Mononuclear cell (primary cell): ENCODE measurements at regions not wholly inside any gene's neighbourhood (a gene's known extent, or its start where the extent isn't known, plus 50 kb on each side); places are given as distances from the start of the nearest gene placed in this dataset.
"Not testable (repeated sequence)": the region's sequence is repeated elsewhere in the genome, so short reads cannot be mapped to it uniquely, and the experiment has no call there.

Experiments used
- H3K27me3 ChIP-seq: 2 replicates; pipeline ENCODE4 v1.6.0; 2011; ENCODE audit warnings: low read length, control low read depth; ENCODE audit not compliant: insufficient read depth
- H3K4me1 ChIP-seq: 2 replicates; pipeline ENCODE4 v1.5.1; 2011; ENCODE audit warnings: mild to moderate bottlenecking, low read length, control low read depth; ENCODE audit not compliant: insufficient read depth
- H3K4me3 ChIP-seq: 2 replicates; pipeline ENCODE4 v1.5.1; 2011; ENCODE audit warnings: mild to moderate bottlenecking, low read length, moderate library complexity
- H3K9me3 ChIP-seq: 2 replicates; pipeline ENCODE4 v1.5.1; 2011; ENCODE audit warnings: low read depth, mild to moderate bottlenecking, control low read depth, low read length

- Histone ChIP-seq H3K27me3 (no peaks in the 10 kb centered on the region), H3K4me3 (no peak overlapping the region)
These were observed 303.5 kb upstream of the CELF4 start for GRCh38 chr18:37869051-37869450.

GRCh38 chr18:37864122-37864521 is 298.5 kb upstream of the CELF4 start:
- no peaks in the 10 kb centered on the region for H3K27me3 ChIP-seq
- no peaks in the 10 kb centered on the region for H3K4me1 ChIP-seq
- peaks cover 4% of the 10 kb centered on the region for H3K9me3 ChIP-seq
- H3K4me3 ChIP-seq = no peak overlapping the region

More at GRCh38 chr18:37869051-37869450, 303.5 kb upstream of the CELF4 start:
- Histone ChIP-seq H3K9me3 (no peaks in the 10 kb centered on the region), H3K4me1 (no peaks in the 10 kb centered on the region)

DNA sequence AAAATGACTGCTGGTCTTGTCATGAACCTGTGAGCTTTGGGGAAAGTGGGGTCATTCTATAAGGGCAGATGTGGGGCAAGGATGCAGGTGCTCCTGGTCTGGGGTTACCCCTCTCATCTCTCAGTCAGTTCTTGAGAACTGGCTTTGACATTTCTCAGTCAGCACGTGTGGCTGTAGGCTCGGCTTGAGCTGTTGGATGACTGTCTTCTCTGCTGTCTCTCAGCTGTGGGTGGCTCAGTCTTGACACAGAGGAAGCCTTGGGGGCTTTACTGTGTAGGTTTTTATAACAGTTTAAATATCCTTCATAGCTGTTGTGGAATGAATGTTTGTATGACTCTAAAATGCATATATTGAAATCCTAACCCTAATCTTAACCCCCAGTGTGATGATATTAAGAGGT is 296.4 kb upstream of the CELF4 start:
- H3K4me3 ChIP-seq = no peak overlapping the region
- H3K9me3 ChIP-seq = peaks cover 4% of the 10 kb centered on the region
- no peaks in the 10 kb centered on the region for H3K4me1 ChIP-seq
- no peaks in the 10 kb centered on the region for H3K27me3 ChIP-seq

DNA sequence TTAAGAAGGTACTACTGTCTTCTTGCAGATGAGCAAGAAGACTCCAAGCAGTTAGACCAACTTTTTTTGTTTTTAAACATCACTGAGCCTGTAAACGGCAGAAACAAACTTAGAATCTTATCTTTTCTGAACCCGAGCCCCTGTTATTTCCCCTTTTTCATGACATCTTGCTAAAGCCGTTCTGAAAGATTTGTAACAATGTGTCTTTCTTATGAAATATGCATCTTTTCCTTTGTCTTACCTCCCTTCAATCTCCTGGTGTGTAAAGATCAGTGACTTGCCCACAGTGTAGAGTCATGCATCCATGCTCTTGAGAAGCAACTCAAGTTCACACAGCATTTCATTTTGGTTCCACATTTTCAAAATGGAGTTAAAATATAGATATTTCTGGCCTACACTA is 288.8 kb upstream of the CELF4 start:
- Histone ChIP-seq H3K27me3 (no peaks in the 10 kb centered on the region), H3K9me3 (no peaks in the 10 kb centered on the region), H3K4me1 (no peaks in the 10 kb centered on the region), H3K4me3 (no peak overlapping the region)

GRCh38 chr18:37853706-37854105 is 288.1 kb upstream of the CELF4 start:
- Histone ChIP-seq H3K27me3 (no peaks in the 10 kb centered on the region), H3K4me1 (no peaks in the 10 kb centered on the region), H3K9me3 (no peaks in the 10 kb centered on the region), H3K4me3 (no peak overlapping the region)

DNA sequence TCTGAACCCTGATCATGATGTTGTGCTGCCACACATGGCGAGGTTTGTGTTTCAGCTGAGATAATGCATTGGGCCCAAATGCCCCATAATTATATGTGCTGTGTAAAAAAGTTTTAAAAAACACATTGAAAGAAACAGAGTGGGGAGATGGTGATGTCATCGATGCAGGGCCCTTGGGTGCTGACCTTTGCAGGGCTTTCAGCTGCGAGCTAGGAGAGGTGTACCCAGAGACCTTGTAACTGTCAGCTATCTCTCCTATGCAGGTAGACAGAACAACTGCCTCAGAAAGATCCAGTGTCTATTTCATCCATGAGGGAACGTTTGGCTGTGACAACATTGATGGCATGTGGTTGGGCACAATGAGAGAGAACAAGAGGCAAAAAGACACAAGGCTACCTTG is 286.9 kb upstream of the CELF4 start:
- Histone ChIP-seq H3K27me3 (no peaks in the 10 kb centered on the region), H3K4me1 (no peaks in the 10 kb centered on the region), H3K9me3 (no peaks in the 10 kb centered on the region), H3K4me3 (no peak overlapping the region)

DNA sequence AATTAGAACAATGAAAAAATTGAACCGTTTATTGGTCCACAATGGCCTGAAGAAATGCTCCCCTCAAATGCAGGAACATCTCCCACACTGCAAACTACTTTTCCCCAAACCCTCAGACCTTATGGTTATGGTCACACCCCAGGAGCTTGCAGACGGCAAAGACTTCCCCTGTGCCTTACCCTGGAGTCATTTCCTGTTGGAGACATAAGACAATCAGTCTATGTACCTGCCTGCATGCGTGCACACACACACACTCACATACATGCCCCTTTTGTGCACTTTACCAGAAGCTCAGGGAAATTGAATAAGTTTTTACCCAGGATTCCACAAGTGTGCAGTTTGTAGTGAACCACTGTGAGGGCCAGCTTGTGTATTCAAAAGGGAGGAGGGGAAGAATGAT is 281.9 kb upstream of the CELF4 start:
- no peaks in the 10 kb centered on the region for H3K4me1 ChIP-seq
- no peaks in the 10 kb centered on the region for H3K9me3 ChIP-seq
- no peak overlapping the region for H3K4me3 ChIP-seq
- no peaks in the 10 kb centered on the region for H3K27me3 ChIP-seq

GRCh38 chr18:37846996-37847395 is 281.4 kb upstream of the CELF4 start:
- Histone ChIP-seq H3K4me1 (no peaks in the 10 kb centered on the region), H3K27me3 (no peaks in the 10 kb centered on the region), H3K9me3 (no peaks in the 10 kb centered on the region), H3K4me3 (no peak overlapping the region)

GRCh38 chr18:37845498-37845897 is 279.9 kb upstream of the CELF4 start:
- H3K4me1 ChIP-seq = no peaks in the 10 kb centered on the region
- H3K4me3 ChIP-seq = no peak overlapping the region
- no peaks in the 10 kb centered on the region for H3K9me3 ChIP-seq

GRCh38 chr18:37844209-37844970 is 278.8 kb upstream of the CELF4 start:
- no peaks in the 10 kb centered on the region for H3K9me3 ChIP-seq
- H3K4me1 ChIP-seq = no peaks in the 10 kb centered on the region
- H3K4me3 ChIP-seq = no peak overlapping the region
- no peaks in the 10 kb centered on the region for H3K27me3 ChIP-seq

More at GRCh38 chr18:37845498-37845897, 279.9 kb upstream of the CELF4 start:
- no peaks in the 10 kb centered on the region for H3K27me3 ChIP-seq

- Histone ChIP-seq H3K27me3 (no peaks in the 10 kb centered on the region), H3K4me3 (no peak overlapping the region), H3K4me1 (no peaks in the 10 kb centered on the region), H3K9me3 (no peaks in the 10 kb centered on the region)
These were observed 272.5 kb upstream of the CELF4 start for GRCh38 chr18:37838083-37838482.

- H3K4me1 ChIP-seq = no peaks in the 10 kb centered on the region
- H3K9me3 ChIP-seq = no peaks in the 10 kb centered on the region
- no peaks in the 10 kb centered on the region for H3K27me3 ChIP-seq
- H3K4me3 ChIP-seq = no peak overlapping the region
These were observed 270.7 kb upstream of the CELF4 start for GRCh38 chr18:37836071-37836970.

- not testable (repeated sequence) for H3K4me1 ChIP-seq, H3K9me3 ChIP-seq, H3K4me3 ChIP-seq, H3K27me3 ChIP-seq
These were observed 266.6 kb upstream of the CELF4 start for GRCh38 chr18:37832010-37832695.

DNA sequence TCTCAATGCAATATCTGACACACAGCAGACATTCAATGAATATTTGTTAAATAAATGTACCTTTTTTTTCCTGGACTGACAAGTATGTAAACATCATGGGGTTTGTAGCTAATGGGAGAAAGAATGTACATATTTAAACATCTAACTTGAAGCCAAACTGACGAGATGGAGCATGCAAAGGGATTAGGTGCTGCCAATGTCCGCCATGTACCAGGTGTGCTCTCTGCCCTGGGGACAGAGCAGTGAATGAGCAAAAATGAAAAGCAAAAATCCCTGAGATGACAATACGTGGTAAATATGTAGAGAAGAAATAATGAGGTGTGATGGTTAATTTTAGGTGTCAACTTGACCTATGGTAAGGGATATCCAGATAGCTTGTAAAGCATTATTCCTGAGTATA is 247.4 kb upstream of the CELF4 start:
- Histone ChIP-seq H3K27me3 (no peaks in the 10 kb centered on the region), H3K4me3 (no peak overlapping the region), H3K4me1 (no peaks in the 10 kb centered on the region), H3K9me3 (no peaks in the 10 kb centered on the region)

- H3K4me1 ChIP-seq = no peaks in the 10 kb centered on the region
- H3K27me3 ChIP-seq = no peaks in the 10 kb centered on the region
- no peaks in the 10 kb centered on the region for H3K9me3 ChIP-seq
- no peak overlapping the region for H3K4me3 ChIP-seq
These were observed 240.3 kb upstream of the CELF4 start for GRCh38 chr18:37805773-37806404.
